HT1080 (cell line): ENCODE measurements at regions not wholly inside any gene's neighbourhood (a gene's known extent, or its start where the extent isn't known, plus 50 kb on each side); places are given as distances from the start of the nearest gene placed in this dataset.
A peak's percentile ranks its signal among the peaks of the same experiment; 100 is the strongest.

Experiments
- DNase-seq: peaks from one replicate; pipeline ENCODE4 v3.0.0-alpha.2; 2015; ENCODE audit warnings: low read depth

- DNase-seq: no peak
Measured at GRCh38 chr6:30272032-30272431, 54.7 kb upstream of the TRIM39 start.

GRCh38 chr6:30267423-30267822 lies 54.2 kb upstream of the TRIM26 start:
- no peak for DNase-seq

- DNase-seq: no peak
Measured at GRCh38 chr6:30265594-30265993, 52.4 kb upstream of the TRIM26 start.

GRCh38 chr6:30265181-30265580 lies 52.0 kb upstream of the TRIM26 start:
- DNase-seq: no peak

- DNase-seq: no peak
Measured at GRCh38 chr6:30264743-30265142, 51.5 kb upstream of the TRIM26 start.

GRCh38 chr6:30263734-30264133 lies 50.5 kb upstream of the TRIM26 start:
- peak; percentile 55 for DNase-seq
